ENCODE measurements at regions not wholly inside any gene's neighbourhood (a gene's known extent, or its start where the extent isn't known, plus 50 kb on each side); places are given as distances from the start of the nearest gene placed in this dataset.

DNA sequence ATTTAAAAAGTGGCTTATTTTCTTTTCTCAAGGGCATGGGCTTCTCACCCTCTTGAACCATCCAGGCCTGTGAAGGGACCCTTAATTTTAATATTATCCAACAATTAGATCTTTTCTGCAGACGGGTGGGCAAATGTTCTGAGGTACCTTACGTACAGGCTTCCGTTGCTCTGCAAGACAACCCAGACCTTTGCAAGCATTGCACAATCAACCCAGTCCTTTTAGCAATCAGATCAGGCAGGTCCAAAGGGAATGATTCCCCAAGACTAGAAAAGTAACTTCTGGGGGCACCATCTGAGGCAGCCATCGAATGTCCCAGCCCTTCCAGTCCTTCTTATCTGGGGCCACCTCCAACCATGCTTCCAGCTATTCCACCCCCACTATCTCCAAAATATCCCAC, 67.3 kb upstream of the TACR3 start:
- Histone ChIP-seq H3K79me2 (ENCODE audit: insufficient read depth, low read length) (no peaks in the 10 kb centered on the region), H3K27me3 (ENCODE audit: insufficient read depth, low read length) (no peaks in the 10 kb centered on the region), H3K9ac (ENCODE audit: low read length) (no peak overlapping the region), H3K36me3 (ENCODE audit: insufficient read depth, low read length) (no peaks in the 10 kb centered on the region), H2AFZ (ENCODE audit: low read length) (no peak overlapping the region), H4K20me1 (ENCODE audit: insufficient read depth, low read length) (no peaks in the 10 kb centered on the region), H3K27ac (ENCODE audit: low read depth, low read length, poor library complexity, severe bottlenecking) (no peak overlapping the region), H3K9me3 (ENCODE audit: low read length) (no peaks in the 10 kb centered on the region), H3K4me1 (ENCODE audit: insufficient read depth, low read length, severe bottlenecking) (no peaks in the 10 kb centered on the region), H3K4me2 (ENCODE audit: low read length) (no peak overlapping the region), H3K4me3 (ENCODE audit: low read depth, low read length, poor library complexity, severe bottlenecking) (no peak overlapping the region), H3F3A (ENCODE audit: insufficient read depth, low read length) (no peaks in the 10 kb centered on the region), H3K9me2 (ENCODE audit: low read depth, low read length) (no peaks in the 10 kb centered on the region)
- TF ChIP-seq EZH2 (IDR thresholded peaks at IDR 0.05; ENCODE audit: borderline replicate concordance, low read length) = no peak
- no peak for TF ChIP-seq CTCF (IDR thresholded peaks at IDR 0.05; ENCODE audit: low read length)

DNA sequence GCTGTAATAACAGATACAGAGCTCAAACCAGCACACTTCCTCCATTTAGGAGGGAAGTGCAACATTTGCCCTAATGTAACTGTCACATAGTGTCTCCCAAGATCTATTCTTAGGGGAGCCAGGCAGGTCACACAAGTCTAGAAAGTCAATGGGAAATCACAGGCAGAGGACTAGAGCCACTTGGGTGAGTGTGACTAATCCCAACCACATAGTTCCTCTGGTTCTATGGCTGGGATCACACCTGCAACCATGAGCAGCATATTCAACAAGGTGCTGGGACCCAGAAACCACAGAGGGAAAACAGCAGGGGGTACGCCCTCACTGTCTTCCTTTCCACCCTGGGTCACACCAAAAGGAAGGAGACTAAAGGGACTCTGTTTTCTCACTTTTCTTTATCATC, 66.8 kb upstream of the TACR3 start:
- Histone ChIP-seq H3K9me2 (ENCODE audit: low read depth, low read length) (no peaks in the 10 kb centered on the region), H3K27me3 (ENCODE audit: insufficient read depth, low read length) (no peaks in the 10 kb centered on the region), H3F3A (ENCODE audit: insufficient read depth, low read length) (no peaks in the 10 kb centered on the region), H2AFZ (ENCODE audit: low read length) (no peak overlapping the region), H3K4me1 (ENCODE audit: insufficient read depth, low read length, severe bottlenecking) (no peaks in the 10 kb centered on the region), H3K9ac (ENCODE audit: low read length) (no peak overlapping the region), H4K20me1 (ENCODE audit: insufficient read depth, low read length) (no peaks in the 10 kb centered on the region), H3K79me2 (ENCODE audit: insufficient read depth, low read length) (no peaks in the 10 kb centered on the region), H3K4me3 (ENCODE audit: low read depth, low read length, poor library complexity, severe bottlenecking) (no peak overlapping the region), H3K27ac (ENCODE audit: low read depth, low read length, poor library complexity, severe bottlenecking) (no peak overlapping the region), H3K4me2 (ENCODE audit: low read length) (no peak overlapping the region), H3K9me3 (ENCODE audit: low read length) (no peaks in the 10 kb centered on the region), H3K36me3 (ENCODE audit: insufficient read depth, low read length) (no peaks in the 10 kb centered on the region)
- TF ChIP-seq EZH2 (IDR thresholded peaks at IDR 0.05; ENCODE audit: borderline replicate concordance, low read length) (no peak), CTCF (IDR thresholded peaks at IDR 0.05; ENCODE audit: low read length) (no peak)

GRCh38 chr4:103786014-103786413, 66.2 kb upstream of the TACR3 start:
- Histone ChIP-seq H3K4me3 (ENCODE audit: low read depth, low read length, poor library complexity, severe bottlenecking) (no peak overlapping the region), H3K79me2 (ENCODE audit: insufficient read depth, low read length) (no peaks in the 10 kb centered on the region), H3K4me2 (ENCODE audit: low read length) (no peak overlapping the region), H3K27me3 (ENCODE audit: insufficient read depth, low read length) (no peaks in the 10 kb centered on the region), H3K9me3 (ENCODE audit: low read length) (no peaks in the 10 kb centered on the region), H3F3A (ENCODE audit: insufficient read depth, low read length) (no peaks in the 10 kb centered on the region), H3K27ac (ENCODE audit: low read depth, low read length, poor library complexity, severe bottlenecking) (no peak overlapping the region), H3K4me1 (ENCODE audit: insufficient read depth, low read length, severe bottlenecking) (no peaks in the 10 kb centered on the region), H3K36me3 (ENCODE audit: insufficient read depth, low read length) (no peaks in the 10 kb centered on the region), H3K9ac (ENCODE audit: low read length) (no peak overlapping the region), H4K20me1 (ENCODE audit: insufficient read depth, low read length) (no peaks in the 10 kb centered on the region), H3K9me2 (ENCODE audit: low read depth, low read length) (no peaks in the 10 kb centered on the region), H2AFZ (ENCODE audit: low read length) (no peak overlapping the region)
- TF ChIP-seq EZH2 (IDR thresholded peaks at IDR 0.05; ENCODE audit: borderline replicate concordance, low read length) = no peak
- peak; percentile 69 for TF ChIP-seq CTCF (IDR thresholded peaks at IDR 0.05; ENCODE audit: low read length)

Measured in OCI-LY1 (cell line).